Liver (tissue), 8 donors: ENCODE measurements at regions not wholly inside any gene's neighbourhood (a gene's known extent, or its start where the extent isn't known, plus 50 kb on each side); places are given as distances from the start of the nearest gene placed in this dataset.

ENCODE experiments used
- DNase-seq: peaks from one replicate; pipeline ENCODE4 v3.0.0-alpha.2; 2017; ENCODE audit warnings: low spot score
- H3K27ac ChIP-seq, 2 donors: one replicate each; pipeline ENCODE4 v1.7.0; 2013; ENCODE audit warnings: inconsistent platforms in 2 of 2, low read length in 2 of 2, control low read depth in 1 of 2, low read depth in 1 of 2, mild to moderate bottlenecking in 1 of 2
- H3K27me3 ChIP-seq, 4 donors: one replicate each; pipeline versions ENCODE4 v1.6.1 to v1.7.0; 2013; ENCODE audit warnings: low read length in 3 of 4, inconsistent platforms in 1 of 4, mild to moderate bottlenecking in 1 of 4, moderate library complexity in 1 of 4; ENCODE audit not compliant: control insufficient read depth in 4 of 4, insufficient read depth in 4 of 4
- H3K36me3 ChIP-seq, 4 donors: one replicate each; pipeline versions ENCODE4 v1.6.1 to v1.7.0; 2013; ENCODE audit warnings: low read length in 3 of 4, mild to moderate bottlenecking in 3 of 4, low read depth in 1 of 4, moderate library complexity in 1 of 4; ENCODE audit not compliant: control insufficient read depth in 4 of 4, insufficient read depth in 3 of 4
- H3K4me1 ChIP-seq, 4 donors: one replicate each; pipeline versions ENCODE4 v1.6.1 to v1.7.0; 2013; ENCODE audit warnings: low read length in 3 of 4, mild to moderate bottlenecking in 3 of 4, moderate library complexity in 1 of 4; ENCODE audit not compliant: control insufficient read depth in 4 of 4, insufficient read depth in 4 of 4
- H3K4me3 ChIP-seq, 3 donors: one replicate each; pipeline versions ENCODE4 v1.6.1 to v1.7.0; 2013; ENCODE audit warnings: low read length in 3 of 3, control low read depth in 1 of 3, low read depth in 1 of 3, mild to moderate bottlenecking in 1 of 3
- H3K9ac ChIP-seq, 2 donors: one replicate each; pipeline ENCODE4 v1.7.0; 2013; ENCODE audit warnings: low read length in 2 of 2, mild to moderate bottlenecking in 2 of 2, moderate library complexity in 2 of 2, control low read depth in 1 of 2, low read depth in 1 of 2
- H3K9me3 ChIP-seq, 4 donors: one replicate each; pipeline versions ENCODE4 v1.6.1 to v1.7.0; 2013; ENCODE audit warnings: low read length in 3 of 4; ENCODE audit not compliant: control insufficient read depth in 4 of 4
- ATF3 ChIP-seq: IDR thresholded peaks from 2 replicates; pipeline ENCODE4 v1.6.1; 2016; ENCODE audit warnings: antibody characterized with exemption
- CTCF ChIP-seq: fragments of 150-350 bp; IDR thresholded peaks from 2 replicates; pipeline ENCODE4 v1.5.1; 2017; ENCODE audit warnings: improper control_type of control experiment, low read depth, low read length; ENCODE audit not compliant: missing input control
- EGR1 ChIP-seq, 2 donors: IDR thresholded peaks; 2 replicates each; pipeline ENCODE4 v1.6.1; 2016 to 2018; ENCODE audit warnings: antibody characterized with exemption in 2 of 2, low read depth in 2 of 2
- FOXA1 ChIP-seq: IDR thresholded peaks from 2 replicates; pipeline ENCODE4 v1.6.1; 2016; ENCODE audit warnings: antibody characterized with exemption
- FOXA2 ChIP-seq: IDR thresholded peaks from 2 replicates; pipeline ENCODE4 v1.6.1; 2016; ENCODE audit warnings: antibody characterized with exemption
- GABPA ChIP-seq, 2 donors: IDR thresholded peaks in 1 of 2; conservative IDR thresholded peaks in 1 of 2; 2 replicates each; pipeline ENCODE4 v1.6.1; 2016; ENCODE audit warnings: antibody characterized with exemption in 2 of 2, mild to moderate bottlenecking in 1 of 2, moderate library complexity in 1 of 2
- HNF4A ChIP-seq, 2 donors: conservative IDR thresholded peaks; 2 replicates each; pipeline ENCODE4 v1.6.1; 2016; ENCODE audit warnings: antibody characterized with exemption in 2 of 2, mild to moderate bottlenecking in 2 of 2
- HNF4G ChIP-seq: IDR thresholded peaks from 2 replicates; pipeline ENCODE4 v1.6.1; 2016; ENCODE audit warnings: antibody characterized with exemption
- JUND ChIP-seq, 2 donors: IDR thresholded peaks; 2 replicates each; pipeline ENCODE4 v1.6.1; 2016; ENCODE audit warnings: antibody characterized with exemption in 2 of 2
- MAX ChIP-seq: IDR thresholded peaks from 2 replicates; pipeline ENCODE4 v1.6.1; 2016; ENCODE audit warnings: antibody characterized with exemption
- RAD21 ChIP-seq, 2 donors: IDR thresholded peaks; 2 replicates each; pipeline ENCODE4 v1.6.1; 2016; ENCODE audit warnings: antibody characterized with exemption in 2 of 2, mild to moderate bottlenecking in 2 of 2
- REST ChIP-seq: IDR thresholded peaks from 2 replicates; pipeline ENCODE4 v1.6.1; 2016; ENCODE audit warnings: antibody characterized with exemption, mild to moderate bottlenecking
- SP1 ChIP-seq: IDR thresholded peaks from 2 replicates; pipeline ENCODE4 v1.6.1; 2018; ENCODE audit warnings: antibody characterized with exemption, mild to moderate bottlenecking
- TAF1 ChIP-seq: conservative IDR thresholded peaks from 2 replicates; pipeline ENCODE4 v1.6.1; 2016; ENCODE audit warnings: antibody characterized with exemption, mild to moderate bottlenecking
- YY1 ChIP-seq: IDR thresholded peaks from 2 replicates; pipeline ENCODE4 v1.6.1; 2016; ENCODE audit warnings: antibody characterized with exemption, mild to moderate bottlenecking
- ZBTB33 ChIP-seq: IDR thresholded peaks from 2 replicates; pipeline ENCODE4 v1.6.1; 2016; ENCODE audit warnings: antibody characterized with exemption
- whole genome bisulfite sequencing: extraction: QIAGEN DNeasy Blood & Tissue Kit; methylation state at CpG from one replicate; pipeline ENCODE4 v1.1.7; 2013; 5-methylcytosine and 5-hydroxymethylcytosine counted together
- donor health status: healthy.
- donor health status: healthy.
- donor health status: healthy.
- donor health status: healthy.
- donor health status: healthy.

- TF ChIP-seq CTCF (no peak), EGR1 (IDR thresholded peaks at IDR 0.05; ENCODE audit: low read depth in 2 of 2) (no peak), HNF4A (conservative IDR thresholded peaks at IDR 0.05) (no peak), HNF4G (no peak)
These were observed 125.8 kb upstream of the GLI2 start (continued) for GRCh38 chr2:120609826-120610395.

GRCh38 chr2:120611016-120611415, 124.7 kb upstream of the GLI2 start:
- H3K4me1 ChIP-seq: no peaks in the 10 kb centered on the region
- no peak for DNase-seq
- H3K27me3 ChIP-seq: no peaks in the 10 kb centered on the region
- no peaks in the 10 kb centered on the region for H3K9me3 ChIP-seq
- TF ChIP-seq TAF1 (no peak), REST (no peak), ZBTB33 (no peak), CTCF (no peak), YY1 (no peak)
- H3K4me3 ChIP-seq: no peak overlapping the region
- no peak overlapping the region for H3K9ac ChIP-seq
- no peak overlapping the region for H3K27ac ChIP-seq
- no peaks in the 10 kb centered on the region for H3K36me3 ChIP-seq
- WGBS: 89% methylated on average over 6 of the region's 6 CpGs

GRCh38 chr2:120611961-120612360, 123.7 kb upstream of the GLI2 start:
- Histone ChIP-seq H3K4me1 (no peaks in the 10 kb centered on the region), H3K36me3 (no peaks in the 10 kb centered on the region), H3K4me3 (no peak overlapping the region), H3K27ac (no peak overlapping the region), H3K9me3 (no peaks in the 10 kb centered on the region), H3K9ac (no peak overlapping the region), H3K27me3 (no peaks in the 10 kb centered on the region)
- 84% methylated on average over 13 of the region's 13 CpGs for WGBS
- DNase-seq: no peak
- TF ChIP-seq FOXA1: no peak
- no peak for TF ChIP-seq HNF4A (conservative IDR thresholded peaks at IDR 0.05)
- no peak for TF ChIP-seq MAX
- TF ChIP-seq JUND (IDR thresholded peaks at IDR 0.05): no peak
- TF ChIP-seq HNF4G: no peak
- TF ChIP-seq ATF3: no peak
- no peak for TF ChIP-seq RAD21 (IDR thresholded peaks at IDR 0.05)
- no peak for TF ChIP-seq GABPA (IDR thresholded peaks at IDR 0.05 in 1 of 2, conservative IDR thresholded peaks at IDR 0.05 in 1 of 2)
- no peak for TF ChIP-seq CTCF
- TF ChIP-seq YY1: no peak
- no peak for TF ChIP-seq EGR1 (IDR thresholded peaks at IDR 0.05; ENCODE audit: low read depth in 2 of 2)
- no peak for TF ChIP-seq TAF1
- no peak for TF ChIP-seq FOXA2
- TF ChIP-seq SP1: no peak
